ENCODE measurements at regions not wholly inside any gene's neighbourhood (a gene's known extent, or its start where the extent isn't known, plus 50 kb on each side); places are given as distances from the start of the nearest gene placed in this dataset.
A peak's percentile ranks its signal among the peaks of the same experiment; 100 is the strongest.
"Not testable (repeated sequence)": the region's sequence is repeated elsewhere in the genome, so short reads cannot be mapped to it uniquely, and the experiment has no call there.

GRCh38 chr5:127133071-127133470, 59.8 kb upstream of the C5orf63 start:
- in situ Hi-C loops (cut with MboI; ENCODE audit: low pct_unique_long_range_greater_than_20kb, low sequenced_read_pairs): no loop called here
- DNase-seq: no peak

DNA sequence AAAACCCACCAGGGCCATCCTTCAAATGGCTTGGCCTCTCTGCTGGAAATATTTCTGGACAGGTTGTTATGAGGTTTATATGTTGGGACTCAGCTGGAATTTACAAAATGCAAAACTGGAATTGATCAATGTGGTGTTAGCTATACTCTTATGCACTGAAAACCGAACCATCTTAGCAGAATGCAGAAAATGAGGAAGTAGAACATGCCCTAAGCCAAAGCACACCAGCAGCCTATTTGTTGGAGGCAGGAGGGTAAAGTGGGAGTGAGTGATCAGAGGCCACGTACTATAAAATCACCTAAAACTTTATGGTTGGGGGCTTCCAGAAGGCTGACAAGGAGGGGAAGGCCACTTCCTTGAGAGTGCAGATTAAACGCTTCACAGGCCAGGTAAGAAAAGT, 63.6 kb upstream of the C5orf63 start:
- in situ Hi-C loops (cut with MboI; ENCODE audit: low pct_unique_long_range_greater_than_20kb, low sequenced_read_pairs): no loop called here
- DNase-seq: peak; percentile 63

- in situ Hi-C loops (cut with MboI; ENCODE audit: low pct_unique_long_range_greater_than_20kb, low sequenced_read_pairs): no loop called here
- DNase-seq: no peak
Observed at GRCh38 chr5:127143722-127144121, 70.4 kb upstream of the C5orf63 start.

- no peak for DNase-seq
- in situ Hi-C loops (cut with MboI; ENCODE audit: low pct_unique_long_range_greater_than_20kb, low sequenced_read_pairs): no loop called here
Observed at GRCh38 chr5:127153031-127153430, 79.7 kb upstream of the C5orf63 start.

- in situ Hi-C loops (cut with MboI; ENCODE audit: low pct_unique_long_range_greater_than_20kb, low sequenced_read_pairs): no loop called here
- DNase-seq: no peak
Observed at GRCh38 chr5:127153521-127153920, 80.2 kb upstream of the C5orf63 start.

- in situ Hi-C loops (cut with MboI; ENCODE audit: low pct_unique_long_range_greater_than_20kb, low sequenced_read_pairs): no loop called here
- no peak for DNase-seq
Observed at GRCh38 chr5:127163750-127164149, 90.4 kb upstream of the C5orf63 start.

DNA sequence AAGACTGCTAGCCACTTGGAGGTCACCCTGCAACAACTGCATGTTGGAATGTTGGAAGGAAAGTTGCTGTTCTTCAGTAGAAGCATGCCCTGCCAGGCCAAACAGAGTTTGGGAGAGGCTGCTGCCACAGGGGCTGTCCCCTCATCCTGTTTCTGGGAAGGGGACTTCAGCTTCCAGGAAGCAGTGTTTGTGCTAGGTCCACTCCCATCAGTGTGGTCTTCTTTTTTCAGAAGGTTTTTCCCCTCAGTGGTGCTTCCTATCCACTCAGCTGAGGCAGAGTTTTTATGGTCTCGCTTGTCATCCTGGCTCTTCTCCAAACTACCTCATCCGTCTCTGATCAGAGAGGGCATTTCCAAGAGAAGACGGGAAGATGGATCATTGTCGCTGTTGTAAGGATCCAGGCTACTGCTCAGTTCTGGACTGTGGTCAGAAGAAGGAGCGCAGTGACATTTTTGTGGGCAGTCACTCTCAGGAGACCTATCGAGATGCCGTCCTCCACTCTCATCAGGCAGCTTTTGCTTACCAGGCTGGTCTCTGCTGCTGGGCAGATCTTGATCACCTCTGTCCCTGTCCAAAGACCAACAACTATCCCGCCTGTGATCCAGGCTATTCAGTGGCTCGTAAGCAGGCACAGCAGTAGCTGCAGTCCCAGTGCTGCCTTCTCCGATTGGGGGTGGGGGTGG, 97.8 kb upstream of the C5orf63 start:
- no peak for DNase-seq
- in situ Hi-C loops (cut with MboI; ENCODE audit: low pct_unique_long_range_greater_than_20kb, low sequenced_read_pairs): no loop called here

DNA sequence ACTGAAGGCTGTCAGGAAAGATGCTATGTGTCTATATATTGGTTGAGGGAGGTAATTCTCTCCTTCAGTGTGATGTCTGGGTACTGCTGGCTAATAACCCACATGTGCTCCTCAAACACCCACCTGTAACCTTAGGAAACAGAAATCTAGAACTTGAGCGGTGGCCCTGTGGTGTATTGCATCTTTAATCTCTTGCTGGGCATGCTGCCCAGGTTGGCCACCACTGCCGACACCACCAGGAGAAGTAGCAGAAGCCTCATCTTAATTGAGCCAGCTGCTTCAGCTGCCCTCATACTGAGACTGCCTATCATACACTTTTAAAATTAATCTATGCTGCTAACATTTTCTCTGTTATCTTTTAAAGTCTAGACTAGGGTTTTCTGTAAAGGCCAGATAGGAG, 103.5 kb upstream of the C5orf63 start:
- no peak for DNase-seq
- in situ Hi-C loops (cut with MboI; ENCODE audit: low pct_unique_long_range_greater_than_20kb, low sequenced_read_pairs): no loop called here

DNA sequence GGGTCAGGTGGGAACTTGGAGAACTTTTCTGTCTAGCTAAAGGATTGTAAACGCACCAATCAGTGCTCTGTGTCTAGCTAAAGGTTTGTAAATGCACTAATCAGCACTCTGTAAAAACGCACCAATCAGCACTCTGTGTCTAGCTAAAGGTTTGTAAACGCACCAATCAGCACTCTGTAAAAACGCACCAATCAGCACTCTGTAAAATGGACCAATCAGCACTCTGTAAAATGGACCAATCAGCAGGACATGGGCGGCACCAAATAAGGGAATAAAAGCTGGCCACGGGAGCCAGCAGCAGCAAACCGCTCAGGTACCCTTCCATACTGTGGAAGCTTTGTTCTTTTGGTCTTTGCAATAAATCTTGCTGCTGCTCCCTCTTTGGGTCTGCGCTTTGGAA, 108.0 kb upstream of the MEGF10 start:
- in situ Hi-C loops (cut with MboI; ENCODE audit: low pct_unique_long_range_greater_than_20kb, low sequenced_read_pairs); DNase-seq: not testable (repeated sequence)

GRCh38 chr5:127183332-127183731, 107.3 kb upstream of the MEGF10 start:
- in situ Hi-C loops (cut with MboI; ENCODE audit: low pct_unique_long_range_greater_than_20kb, low sequenced_read_pairs): no loop called here
- no peak for DNase-seq

DNA sequence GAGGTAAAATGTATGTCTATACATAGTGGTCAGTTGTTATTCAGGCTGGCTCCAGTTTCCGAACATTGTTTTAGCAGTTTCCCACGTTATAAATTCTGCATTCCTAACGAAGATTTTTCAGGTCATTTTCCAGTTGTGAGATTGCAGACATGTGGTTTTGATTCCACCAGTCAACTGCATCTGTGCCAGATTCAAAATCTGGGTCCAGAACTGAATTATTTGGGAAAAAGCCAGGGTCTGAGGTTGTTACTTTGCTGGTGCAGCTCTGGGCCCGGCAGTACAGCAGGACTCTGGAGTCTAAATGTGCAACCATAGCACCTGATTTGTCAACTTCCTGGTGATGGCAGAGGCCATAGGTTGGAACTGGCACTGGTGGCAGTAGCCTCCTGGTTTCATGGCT, 105.7 kb upstream of the MEGF10 start:
- in situ Hi-C loops (cut with MboI; ENCODE audit: low pct_unique_long_range_greater_than_20kb, low sequenced_read_pairs): no loop called here
- no peak for DNase-seq

DNA sequence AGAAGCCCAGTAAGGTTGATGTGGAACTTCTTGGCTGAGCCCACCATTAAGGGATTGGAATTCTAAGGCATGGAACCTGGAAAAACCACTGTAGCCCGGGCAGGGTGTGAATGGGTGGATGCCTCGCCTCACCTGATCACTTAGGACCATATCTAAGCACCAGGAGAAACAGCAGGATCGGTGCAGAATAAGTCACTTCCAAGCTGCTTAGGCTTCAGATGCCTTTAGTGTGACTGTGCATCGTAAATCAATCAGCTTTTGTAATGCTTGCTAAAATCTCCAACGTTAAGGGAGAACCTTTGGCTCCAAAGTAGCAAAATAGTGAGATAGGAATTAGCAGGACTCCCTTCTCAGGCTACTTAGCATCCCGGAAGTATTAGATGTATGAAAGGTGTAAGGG, 103.9 kb upstream of the MEGF10 start:
- no peak for DNase-seq
- in situ Hi-C loops (cut with MboI; ENCODE audit: low pct_unique_long_range_greater_than_20kb, low sequenced_read_pairs): no loop called here

- DNase-seq: no peak
- in situ Hi-C loops (cut with MboI; ENCODE audit: low pct_unique_long_range_greater_than_20kb, low sequenced_read_pairs): no loop called here
Observed at GRCh38 chr5:127187706-127188105, 102.9 kb upstream of the MEGF10 start.

- in situ Hi-C loops (cut with MboI; ENCODE audit: low pct_unique_long_range_greater_than_20kb, low sequenced_read_pairs): no loop called here
- no peak for DNase-seq
Observed at GRCh38 chr5:127192150-127192549, 98.4 kb upstream of the MEGF10 start.

DNA sequence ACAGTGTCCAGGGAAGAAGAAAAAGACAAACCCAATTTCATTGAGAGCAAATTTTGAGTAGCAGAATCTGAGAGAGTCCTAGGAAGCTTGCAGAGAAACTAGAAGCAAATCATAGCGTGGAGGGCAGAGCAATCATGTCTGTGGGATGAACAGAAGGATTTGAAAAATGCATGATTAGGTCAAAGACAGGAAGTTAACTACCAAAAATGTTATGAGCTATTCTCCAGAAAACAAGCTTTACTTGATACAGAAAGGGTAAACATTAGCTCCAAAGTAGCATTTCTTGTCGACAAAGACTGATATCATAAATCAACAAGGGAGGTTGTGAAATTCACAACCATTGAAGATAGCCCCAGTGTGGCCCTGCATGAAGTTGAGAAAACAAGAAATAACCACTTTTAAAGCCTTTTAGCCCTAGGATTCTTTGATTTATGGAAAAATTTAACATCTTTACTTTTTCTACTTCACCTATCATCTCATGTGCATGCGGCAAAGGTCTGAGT, 97.7 kb upstream of the MEGF10 start:
- in situ Hi-C loops (cut with MboI; ENCODE audit: low pct_unique_long_range_greater_than_20kb, low sequenced_read_pairs): no loop called here
- no peak for DNase-seq

DNA sequence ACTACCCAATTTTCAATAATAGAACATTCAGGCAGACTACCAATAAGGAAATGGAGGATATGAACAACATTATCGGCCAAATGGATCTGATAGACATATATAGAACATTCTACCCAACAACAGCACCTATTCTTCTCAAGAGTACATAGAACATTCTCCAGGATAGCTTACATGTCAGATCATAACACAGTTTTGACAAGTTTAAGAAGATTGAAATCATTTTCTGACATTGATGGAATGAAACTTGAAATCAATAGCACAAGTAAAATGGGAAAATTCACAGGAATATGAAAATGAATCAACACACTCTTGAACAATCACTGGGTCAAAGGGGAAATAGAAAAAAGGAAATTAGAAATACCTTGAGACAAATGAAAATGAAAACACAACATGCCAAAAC, 94.6 kb upstream of the MEGF10 start:
- in situ Hi-C loops (cut with MboI; ENCODE audit: low pct_unique_long_range_greater_than_20kb, low sequenced_read_pairs): no loop called here
- DNase-seq: no peak

DNA sequence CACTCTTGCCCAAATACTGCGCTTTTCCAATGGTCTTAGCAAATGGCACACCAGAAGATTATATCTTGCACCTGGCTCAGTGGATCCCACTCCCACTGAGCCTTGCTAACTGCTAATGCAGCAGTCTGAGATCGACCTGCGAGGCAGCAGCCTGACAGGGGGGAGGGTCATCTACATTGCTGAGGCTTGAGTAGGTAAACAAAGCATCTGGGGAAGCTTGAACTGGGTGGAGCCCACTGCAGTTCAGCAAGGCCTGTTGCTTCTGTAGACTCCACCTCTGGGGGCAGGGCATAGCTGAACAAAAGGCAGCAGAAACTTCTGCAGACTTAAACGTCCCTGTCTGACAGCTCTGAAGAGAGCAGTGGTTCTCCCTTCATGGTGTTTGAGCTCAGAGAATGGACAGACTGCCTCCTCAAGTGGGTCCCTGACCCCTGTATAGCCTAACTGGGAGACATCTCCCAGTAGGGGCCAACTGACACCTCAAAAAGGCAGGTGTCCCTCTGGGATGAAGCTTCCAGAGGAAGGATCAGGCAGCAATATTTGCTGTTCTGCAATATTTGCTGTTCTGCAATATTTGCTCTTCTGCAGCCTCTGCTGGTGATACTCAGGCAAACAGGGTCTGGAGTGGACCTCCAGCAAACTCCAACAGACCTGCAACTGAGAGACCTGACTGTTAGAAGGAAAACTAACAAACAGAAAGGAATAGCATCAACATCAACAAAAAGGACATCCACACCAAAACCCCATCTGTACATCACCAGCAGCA, 93.0 kb upstream of the MEGF10 start:
- DNase-seq; in situ Hi-C loops (cut with MboI; ENCODE audit: low pct_unique_long_range_greater_than_20kb, low sequenced_read_pairs): not testable (repeated sequence)

DNA sequence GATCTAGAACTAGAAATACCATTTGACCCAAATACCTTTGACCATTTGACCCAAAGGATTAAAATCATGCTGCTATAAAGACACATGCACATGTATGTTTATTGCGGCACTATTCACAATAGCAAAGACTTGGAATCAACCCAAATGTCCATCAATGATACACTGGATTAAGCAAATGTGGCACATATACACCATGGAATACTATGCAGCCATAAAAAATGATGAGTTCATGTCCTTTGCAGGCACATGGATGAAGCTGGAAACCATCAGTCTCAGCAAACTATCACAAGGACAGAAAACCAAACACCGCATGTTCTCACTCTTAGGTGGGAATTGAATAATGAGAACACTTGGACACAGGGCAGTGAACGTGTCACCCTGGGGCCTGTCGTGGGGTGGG, 87.9 kb upstream of the MEGF10 start:
- in situ Hi-C loops (cut with MboI; ENCODE audit: low pct_unique_long_range_greater_than_20kb, low sequenced_read_pairs); DNase-seq: not testable (repeated sequence)

- in situ Hi-C loops (cut with MboI; ENCODE audit: low pct_unique_long_range_greater_than_20kb, low sequenced_read_pairs): no loop called here
- peak; percentile 80 for DNase-seq
Observed at GRCh38 chr5:127203818-127204217, 86.8 kb upstream of the MEGF10 start.

DNA sequence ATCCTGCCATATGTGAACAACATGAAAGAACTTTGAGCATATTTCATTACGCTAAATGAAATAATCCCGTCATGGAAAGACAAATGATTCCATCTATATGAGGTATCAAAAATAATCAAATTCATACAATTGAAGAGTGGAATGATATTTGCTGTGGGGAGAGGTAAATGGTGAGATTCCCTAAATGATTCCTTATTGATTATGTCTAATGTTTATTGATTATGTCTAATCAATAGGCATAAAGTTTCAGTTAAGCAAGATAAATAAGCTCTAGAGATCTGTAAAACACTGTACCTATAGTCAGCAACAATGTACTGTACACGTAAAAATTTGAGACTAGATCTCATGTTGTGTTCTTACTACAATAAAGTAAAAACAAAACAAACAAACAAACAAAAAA, 85.4 kb upstream of the MEGF10 start:
- in situ Hi-C loops (cut with MboI; ENCODE audit: low pct_unique_long_range_greater_than_20kb, low sequenced_read_pairs): no loop called here

More for the DNA sequence above, 85.4 kb upstream of the MEGF10 start:
- DNase-seq: no peak
